Thymus (tissue), 11 donors: ENCODE measurements at regions not wholly inside any gene's neighbourhood (a gene's known extent, or its start where the extent isn't known, plus 50 kb on each side); places are given as distances from the start of the nearest gene placed in this dataset.

Source experiments
- DNase-seq, 9 donors: peaks; one replicate each; pipeline ENCODE4 v3.0.0-alpha.2; 2013; ENCODE audit warnings: low spot score in 9 of 9, low read depth in 6 of 9, missing footprints in 1 of 9
- H3K27ac ChIP-seq, 2 donors: one replicate each; pipeline ENCODE4 v1.5.1; 2013; ENCODE audit warnings: control low read depth in 1 of 2, low read depth in 1 of 2, low read length in 1 of 2, mild to moderate bottlenecking in 1 of 2, moderate library complexity in 1 of 2
- H3K27me3 ChIP-seq, 2 donors: one replicate each; pipeline ENCODE4 v1.5.1; 2013; ENCODE audit warnings: low read length in 1 of 2; ENCODE audit not compliant: control insufficient read depth in 2 of 2, insufficient read depth in 1 of 2
- H3K36me3 ChIP-seq, 2 donors: one replicate each; pipeline ENCODE4 v1.5.1; 2013; ENCODE audit warnings: low read length in 1 of 2, mild to moderate bottlenecking in 1 of 2, moderate library complexity in 1 of 2; ENCODE audit not compliant: control insufficient read depth in 2 of 2, insufficient read depth in 2 of 2
- H3K4me1 ChIP-seq, 2 donors: one replicate each; pipeline ENCODE4 v1.5.1; 2013; ENCODE audit warnings: low read length in 2 of 2; ENCODE audit not compliant: control insufficient read depth in 2 of 2, insufficient read depth in 2 of 2
- H3K4me3 ChIP-seq, 2 donors: one replicate each; pipeline ENCODE4 v1.5.1; 2013; ENCODE audit warnings: low read length in 2 of 2, control low read depth in 1 of 2, mild to moderate bottlenecking in 1 of 2
- H3K9me3 ChIP-seq, 2 donors: one replicate each; pipeline ENCODE4 v1.5.1; 2013; ENCODE audit warnings: low read length in 1 of 2, mild to moderate bottlenecking in 1 of 2; ENCODE audit not compliant: control insufficient read depth in 2 of 2, insufficient read depth in 1 of 2
- WGBS: extraction: QIAGEN DNeasy Blood & Tissue Kit; methylation state at CpG from one replicate; pipeline ENCODE4 v1.1.7; 2013; 5-methylcytosine and 5-hydroxymethylcytosine counted together
- donor health status: healthy.

DNA sequence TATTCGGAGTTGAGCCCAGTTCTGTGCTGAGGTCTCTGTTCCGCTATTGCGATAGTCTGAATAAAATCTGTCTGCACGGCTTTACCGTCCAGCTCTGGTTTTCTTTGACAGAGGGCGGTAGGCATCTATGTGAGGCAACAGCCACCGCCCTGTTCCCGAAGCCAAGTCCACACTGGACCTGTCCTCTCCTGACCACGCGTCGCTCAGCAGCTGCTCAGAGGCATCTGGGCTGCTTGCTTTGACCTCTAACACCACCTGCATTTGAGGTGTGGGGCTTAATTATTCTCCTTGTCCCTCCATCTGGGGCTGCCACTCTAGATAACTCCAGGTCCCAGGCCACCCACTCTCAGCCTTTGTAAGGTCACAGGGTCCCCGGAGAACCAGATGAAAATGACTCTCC lies 168.4 kb upstream of the SMIM23 start:
- no peaks in the 10 kb centered on the region for H3K36me3 ChIP-seq
- WGBS: 96% methylated on average over 12 of the region's 12 CpGs
- DNase-seq: no peak

DNA sequence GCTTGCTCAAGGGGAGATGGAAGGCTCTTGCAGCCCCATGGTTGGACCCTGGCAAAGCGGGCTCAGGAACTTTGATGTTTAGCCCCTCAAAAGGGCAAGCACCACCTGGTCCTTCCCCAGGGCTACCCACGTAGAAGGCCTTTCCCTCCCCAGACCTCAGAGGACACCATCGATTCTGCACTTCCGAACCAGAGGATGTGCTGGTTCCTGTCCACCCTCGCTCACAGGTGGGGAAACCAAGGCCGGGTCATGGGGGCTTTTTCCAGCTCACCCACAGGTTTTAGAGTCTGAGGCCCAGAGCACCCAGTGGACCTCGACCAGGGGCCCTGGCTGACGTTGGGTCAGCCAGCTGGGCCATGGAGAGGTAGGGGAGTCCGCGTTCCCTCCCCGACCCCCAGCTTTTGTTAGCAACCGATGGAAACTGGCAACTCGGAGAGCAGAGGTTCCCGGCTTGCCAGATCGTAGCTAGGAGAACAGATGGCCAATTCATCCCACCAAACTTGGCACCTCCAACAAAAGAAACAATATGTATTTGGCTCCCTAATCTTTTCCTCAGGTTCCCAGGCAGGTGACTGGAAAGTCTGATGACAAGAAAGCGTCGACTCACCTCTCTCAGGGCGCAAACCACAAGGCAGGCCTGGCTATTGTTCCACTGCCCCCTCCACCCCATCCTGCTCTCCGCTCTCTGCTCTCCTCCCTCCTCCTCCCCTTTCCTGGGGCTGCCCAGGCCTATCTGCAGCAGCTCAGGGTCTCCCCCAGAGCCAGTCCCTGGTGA lies 167.6 kb upstream of the SMIM23 start:
- H3K9me3 ChIP-seq: no peaks in the 10 kb centered on the region
- 95% methylated on average over 19 of the region's 19 CpGs for WGBS
- H3K4me1 ChIP-seq: no peaks in the 10 kb centered on the region
- no peak for DNase-seq
- no peak overlapping the region for H3K27ac ChIP-seq
- no peaks in the 10 kb centered on the region for H3K36me3 ChIP-seq
- no peak overlapping the region for H3K4me3 ChIP-seq
- H3K27me3 ChIP-seq: no peaks in the 10 kb centered on the region

More for the DNA sequence above, 168.4 kb upstream of the SMIM23 start:
- Histone ChIP-seq H3K9me3 (no peaks in the 10 kb centered on the region), H3K4me3 (no peak overlapping the region), H3K4me1 (no peaks in the 10 kb centered on the region), H3K27me3 (no peaks in the 10 kb centered on the region), H3K27ac (no peak overlapping the region)

DNA sequence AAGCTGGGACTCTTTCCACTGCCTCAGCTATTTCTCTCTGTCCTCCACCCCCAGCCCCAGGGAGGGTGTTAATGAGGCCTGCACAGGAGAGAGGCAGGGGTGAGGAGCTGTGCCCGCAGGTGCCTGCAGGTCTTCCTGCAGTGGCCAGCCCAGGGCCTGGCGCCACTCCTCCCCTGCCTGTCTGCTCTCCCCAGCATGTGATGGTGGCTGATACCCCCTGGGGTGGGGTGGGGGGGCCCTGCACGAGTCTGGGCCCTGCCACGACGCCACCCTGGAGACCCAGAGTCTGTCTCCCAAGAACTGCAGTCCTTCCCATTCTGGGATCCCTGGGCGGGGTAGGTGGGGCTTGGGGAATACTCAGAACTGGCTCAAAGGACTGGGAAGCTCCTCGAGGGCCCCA lies 166.4 kb upstream of the SMIM23 start:
- Histone ChIP-seq H3K36me3 (no peaks in the 10 kb centered on the region), H3K27me3 (no peaks in the 10 kb centered on the region), H3K27ac (no peak overlapping the region), H3K4me3 (no peak overlapping the region), H3K4me1 (no peaks in the 10 kb centered on the region), H3K9me3 (no peaks in the 10 kb centered on the region)
- no peak for DNase-seq
- 90% methylated on average over 7 of the region's 7 CpGs for WGBS

DNA sequence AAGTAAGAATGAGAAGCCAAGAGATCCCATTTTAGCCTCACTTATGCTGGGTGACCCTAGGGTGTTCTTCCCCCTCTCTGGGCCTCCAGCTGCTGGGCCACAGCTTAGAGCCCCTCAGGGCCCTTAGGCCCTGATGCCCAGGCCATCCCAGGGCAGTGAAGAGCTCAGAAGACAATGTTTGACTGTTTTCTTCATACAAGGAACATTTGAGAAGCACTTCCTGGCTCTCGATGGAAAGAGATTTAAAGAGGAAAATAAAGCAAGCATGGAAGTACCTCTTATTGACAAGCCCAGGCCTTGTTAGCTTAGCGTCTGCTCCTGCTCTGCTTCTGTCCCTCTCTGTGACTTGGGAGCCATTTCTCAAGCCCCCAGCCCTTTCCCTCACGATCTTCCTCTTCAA lies 165.9 kb upstream of the SMIM23 start:
- Histone ChIP-seq H3K4me3 (no peak overlapping the region), H3K27ac (no peak overlapping the region), H3K36me3 (no peaks in the 10 kb centered on the region), H3K9me3 (no peaks in the 10 kb centered on the region), H3K27me3 (no peaks in the 10 kb centered on the region), H3K4me1 (no peaks in the 10 kb centered on the region)
- WGBS: 94% methylated on average over 3 of the region's 3 CpGs
- no peak for DNase-seq

DNA sequence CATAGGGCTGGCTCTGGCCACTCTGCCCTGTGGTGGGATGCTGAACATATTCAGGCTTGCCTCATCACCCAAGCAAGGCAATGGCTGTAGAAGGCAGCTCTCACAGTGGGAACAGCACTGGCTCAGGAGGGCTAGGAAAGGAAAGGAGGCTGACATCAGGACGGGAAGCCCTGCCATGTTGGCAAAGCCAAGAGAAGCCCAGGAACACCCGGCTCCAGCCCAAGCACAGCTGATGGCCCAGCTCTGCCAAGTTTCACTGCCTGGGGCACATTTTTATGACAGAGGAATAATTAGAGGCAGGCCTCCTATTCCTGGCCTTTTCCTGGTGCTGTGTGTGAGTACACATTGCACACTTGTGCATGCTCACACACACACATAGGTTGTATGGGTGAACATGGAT lies 163.6 kb upstream of the SMIM23 start:
- no peak for DNase-seq
- Histone ChIP-seq H3K27me3 (no peaks in the 10 kb centered on the region), H3K4me3 (no peak overlapping the region), H3K9me3 (no peaks in the 10 kb centered on the region), H3K27ac (no peak overlapping the region), H3K4me1 (no peaks in the 10 kb centered on the region), H3K36me3 (no peaks in the 10 kb centered on the region)
- 99% methylated on average over 2 of the region's 2 CpGs for WGBS

DNA sequence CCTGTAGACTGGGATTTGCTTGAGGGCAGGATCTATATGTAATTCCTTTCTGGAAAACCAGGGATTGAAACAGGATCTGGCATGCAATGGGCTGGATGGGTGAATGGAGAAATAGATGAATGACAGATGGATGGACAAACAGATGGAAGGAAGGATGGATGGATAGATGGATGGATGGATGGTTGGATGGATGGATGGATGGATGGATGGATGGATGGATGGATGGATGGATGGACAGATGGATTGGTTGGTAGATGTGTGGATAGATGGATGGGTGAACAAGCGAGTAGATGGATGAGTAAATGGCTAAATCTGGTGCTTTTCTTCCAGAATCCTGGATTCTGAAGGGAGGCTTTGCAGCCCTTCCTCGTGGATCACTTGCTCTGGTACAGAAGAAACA lies 162.5 kb upstream of the SMIM23 start:
- WGBS: 90% methylated on average over 2 of the region's 2 CpGs
- DNase-seq: no peak
- Histone ChIP-seq H3K36me3 (no peaks in the 10 kb centered on the region), H3K27me3 (no peaks in the 10 kb centered on the region), H3K4me3 (no peak overlapping the region), H3K4me1 (no peaks in the 10 kb centered on the region), H3K27ac (no peak overlapping the region), H3K9me3 (no peaks in the 10 kb centered on the region)

DNA sequence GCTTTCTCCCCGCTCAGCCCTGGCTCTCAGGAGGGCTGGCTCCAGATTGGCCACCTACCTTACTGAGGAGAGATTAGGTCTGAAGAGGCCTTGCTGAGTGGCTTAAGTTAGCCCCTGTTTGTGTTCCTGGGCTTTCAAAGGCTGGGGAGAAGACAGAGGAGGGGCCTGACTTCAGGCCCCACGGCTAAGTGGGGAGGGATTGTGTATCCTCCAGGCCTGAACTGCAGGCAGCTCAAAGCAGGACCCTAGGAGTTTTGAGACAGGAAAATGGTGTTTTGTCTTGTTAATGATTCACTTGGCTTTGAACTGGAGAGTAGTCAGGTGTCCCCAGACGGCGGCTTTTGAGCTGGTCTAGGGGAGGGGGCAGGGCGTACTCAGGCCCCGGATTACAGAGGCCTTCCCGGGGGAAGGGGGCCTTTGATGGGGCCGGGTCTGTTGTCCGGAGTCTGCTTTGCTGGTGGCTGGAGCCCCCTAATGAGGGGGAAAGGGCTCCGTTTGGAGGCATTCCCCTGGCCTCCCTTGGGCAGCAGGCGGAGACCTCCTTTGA lies 162.0 kb upstream of the SMIM23 start:
- Histone ChIP-seq H3K4me1 (no peaks in the 10 kb centered on the region), H3K9me3 (no peaks in the 10 kb centered on the region), H3K36me3 (no peaks in the 10 kb centered on the region), H3K4me3 (no peak overlapping the region), H3K27ac (no peak overlapping the region), H3K27me3 (peaks cover 0 to 3% of the 10 kb centered on the region in 2 donors)
- DNase-seq: no peak
- WGBS: 96% methylated on average over 11 of the region's 11 CpGs

DNA sequence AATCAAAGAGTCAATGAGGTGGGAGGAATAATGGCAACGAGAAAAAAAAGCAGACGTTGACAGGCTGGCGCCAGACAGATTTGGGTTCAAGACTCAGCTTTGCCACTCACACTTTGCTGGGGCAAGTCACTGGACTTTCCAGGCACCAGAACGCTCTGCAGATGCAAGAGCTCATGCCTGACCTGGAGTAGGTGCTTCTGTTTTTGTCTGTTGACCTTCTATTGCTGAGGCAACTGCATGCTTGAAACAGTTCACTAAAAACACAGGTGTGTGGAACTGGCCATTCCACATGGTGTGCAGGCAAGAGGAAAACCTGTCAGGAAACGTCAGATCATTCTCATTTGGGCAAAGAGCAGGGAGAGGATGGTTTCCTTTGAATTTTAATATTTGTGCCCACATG lies 161.2 kb upstream of the SMIM23 start:
- no peak for DNase-seq
- Histone ChIP-seq H3K36me3 (no peaks in the 10 kb centered on the region), H3K9me3 (no peaks in the 10 kb centered on the region), H3K27ac (no peak overlapping the region), H3K4me3 (no peak overlapping the region), H3K27me3 (peaks cover 0 to 10% of the 10 kb centered on the region in 2 donors), H3K4me1 (no peaks in the 10 kb centered on the region)
- 86% methylated on average over 5 of the region's 5 CpGs for WGBS

DNA sequence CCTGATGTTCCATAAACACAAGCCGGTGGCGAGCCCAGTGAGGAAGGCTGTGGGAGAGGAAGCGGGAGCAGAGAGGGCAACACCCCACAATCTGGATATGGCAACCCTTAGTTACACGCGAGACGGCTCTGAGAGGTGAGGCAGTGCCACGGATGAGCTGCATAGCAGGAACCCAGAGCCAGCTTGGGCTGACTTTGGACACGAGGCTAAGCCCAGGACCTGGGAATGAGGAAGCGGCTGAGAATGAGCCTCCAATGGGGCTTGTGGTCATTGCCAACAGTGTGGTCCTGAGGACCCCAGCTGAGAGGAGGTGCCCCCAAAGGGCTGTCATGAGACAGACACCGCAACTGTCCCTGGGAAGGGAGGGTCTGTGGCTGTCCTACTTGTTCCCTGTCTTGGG lies 160.0 kb upstream of the SMIM23 start:
- DNase-seq: no peak
- Histone ChIP-seq H3K27ac (no peak overlapping the region), H3K9me3 (no peaks in the 10 kb centered on the region), H3K4me3 (no peak overlapping the region), H3K4me1 (peaks cover 5 to 11% of the 10 kb centered on the region in 2 donors), H3K36me3 (no peaks in the 10 kb centered on the region), H3K27me3 (peaks cover 0 to 18% of the 10 kb centered on the region in 2 donors)
- 98% methylated on average over 10 of the region's 10 CpGs for WGBS
